HUES6 (cell line): ENCODE measurements at regions not wholly inside any gene's neighbourhood (a gene's known extent, or its start where the extent isn't known, plus 50 kb on each side); places are given as distances from the start of the nearest gene placed in this dataset.
"Not testable (repeated sequence)": the region's sequence is repeated elsewhere in the genome, so short reads cannot be mapped to it uniquely, and the experiment has no call there.

ENCODE experiments used
- H3K27ac ChIP-seq: 2 replicates; pipeline ENCODE4 v1.7.0; 2013; ENCODE audit warnings: low read depth, mild to moderate bottlenecking, low read length, inconsistent platforms
- H3K27me3 ChIP-seq: 2 replicates; pipeline ENCODE4 v1.6.1; 2013; ENCODE audit warnings: low read length; ENCODE audit not compliant: control insufficient read depth, insufficient read depth
- H3K36me3 ChIP-seq: 2 replicates; pipeline ENCODE4 v1.6.1; 2013; ENCODE audit warnings: low read length; ENCODE audit not compliant: control insufficient read depth, insufficient read depth
- H3K4me1 ChIP-seq: 2 replicates; pipeline ENCODE4 v1.6.1; 2013; ENCODE audit warnings: low read length; ENCODE audit not compliant: control insufficient read depth, insufficient read depth
- H3K4me3 ChIP-seq: 2 replicates; pipeline ENCODE4 v1.5.1; 2013; ENCODE audit warnings: low read depth, low read length
- H3K9ac ChIP-seq: one replicate; pipeline ENCODE4 v1.6.1; 2013; ENCODE audit warnings: mild to moderate bottlenecking, low read length
- H3K9me3 ChIP-seq: 2 replicates; pipeline ENCODE4 v1.6.1; 2013; ENCODE audit warnings: low read depth, low read length; ENCODE audit not compliant: control insufficient read depth, insufficient read depth

- Histone ChIP-seq H3K9me3 (peaks cover 4% of the 10 kb centered on the region), H3K36me3 (no peaks in the 10 kb centered on the region), H3K27ac (0 out of 2 replicates have a peak overlapping the region, but pooled peaks have one; percentile 7), H3K9ac (peak overlapping the region; percentile 49), H3K4me1 (peaks cover 8% of the 10 kb centered on the region), H3K27me3 (peaks cover 9% of the 10 kb centered on the region), H3K4me3 (peak overlapping the region; percentile 88)
Observed at GRCh38 chr9:71446473-71447411, 321.6 kb downstream of the CEMIP2 start.

- H3K36me3 ChIP-seq: no peaks in the 10 kb centered on the region
- H3K27ac ChIP-seq: no peak overlapping the region
- peak overlapping the region; percentile 88 for H3K4me3 ChIP-seq
- no peak overlapping the region for H3K9ac ChIP-seq
- H3K9me3 ChIP-seq: peaks cover 2% of the 10 kb centered on the region; the same call in 1 of the 2 replicates
- H3K27me3 ChIP-seq: peaks cover 9% of the 10 kb centered on the region
- H3K4me1 ChIP-seq: peaks cover 8% of the 10 kb centered on the region
Observed at GRCh38 chr9:71446106-71446472, 322.2 kb downstream of the CEMIP2 start.

GRCh38 chr9:71442937-71443336, 321.5 kb upstream of the TRPM3 start:
- peaks cover 9% of the 10 kb centered on the region for H3K27me3 ChIP-seq
- no peaks in the 10 kb centered on the region for H3K36me3 ChIP-seq
- H3K9me3 ChIP-seq: no peaks in the 10 kb centered on the region

GRCh38 chr9:71441266-71441665, 319.8 kb upstream of the TRPM3 start:
- H3K4me3 ChIP-seq: no peak overlapping the region
- H3K4me1 ChIP-seq: peaks cover 4% of the 10 kb centered on the region; the same call in 1 of the 2 replicates
- H3K27ac ChIP-seq: no peak overlapping the region
- peaks cover 9% of the 10 kb centered on the region for H3K27me3 ChIP-seq
- H3K9ac ChIP-seq: no peak overlapping the region
- no peaks in the 10 kb centered on the region for H3K9me3 ChIP-seq
- H3K36me3 ChIP-seq: no peaks in the 10 kb centered on the region

More at GRCh38 chr9:71442937-71443336, 321.5 kb upstream of the TRPM3 start:
- no peak overlapping the region for H3K27ac ChIP-seq
- H3K4me3 ChIP-seq: no peak overlapping the region
- peaks cover 8% of the 10 kb centered on the region for H3K4me1 ChIP-seq
- no peak overlapping the region for H3K9ac ChIP-seq

GRCh38 chr9:71431931-71432330, 310.5 kb upstream of the TRPM3 start:
- H3K9ac ChIP-seq: no peak overlapping the region
- no peaks in the 10 kb centered on the region for H3K27me3 ChIP-seq
- H3K4me1 ChIP-seq: no peaks in the 10 kb centered on the region
- no peaks in the 10 kb centered on the region for H3K36me3 ChIP-seq
- no peak overlapping the region for H3K27ac ChIP-seq
- H3K4me3 ChIP-seq: no peak overlapping the region
- no peaks in the 10 kb centered on the region for H3K9me3 ChIP-seq

GRCh38 chr9:71407341-71407740, 285.9 kb upstream of the TRPM3 start:
- H3K4me3 ChIP-seq, H3K36me3 ChIP-seq, H3K9ac ChIP-seq, H3K27me3 ChIP-seq, H3K4me1 ChIP-seq, H3K27ac ChIP-seq, H3K9me3 ChIP-seq: not testable (repeated sequence)

- no peaks in the 10 kb centered on the region for H3K36me3 ChIP-seq
- H3K4me3 ChIP-seq: no peak overlapping the region
- no peaks in the 10 kb centered on the region for H3K4me1 ChIP-seq
- no peak overlapping the region for H3K27ac ChIP-seq
- peaks cover 9% of the 10 kb centered on the region for H3K9me3 ChIP-seq
- no peaks in the 10 kb centered on the region for H3K27me3 ChIP-seq
- no peak overlapping the region for H3K9ac ChIP-seq
Observed at GRCh38 chr9:71403106-71403505, 281.7 kb upstream of the TRPM3 start.

GRCh38 chr9:71393005-71393404, 271.6 kb upstream of the TRPM3 start:
- no peak overlapping the region for H3K9ac ChIP-seq
- no peaks in the 10 kb centered on the region for H3K9me3 ChIP-seq
- no peak overlapping the region for H3K27ac ChIP-seq
- no peak overlapping the region for H3K4me3 ChIP-seq
- no peaks in the 10 kb centered on the region for H3K27me3 ChIP-seq
- H3K4me1 ChIP-seq: no peaks in the 10 kb centered on the region
- H3K36me3 ChIP-seq: no peaks in the 10 kb centered on the region

- Histone ChIP-seq H3K36me3 (no peaks in the 10 kb centered on the region), H3K4me1 (peaks cover 6% of the 10 kb centered on the region; the same call in 1 of the 2 replicates), H3K9me3 (no peaks in the 10 kb centered on the region), H3K27me3 (no peaks in the 10 kb centered on the region), H3K27ac (no peak overlapping the region), H3K9ac (no peak overlapping the region), H3K4me3 (no peak overlapping the region)
Observed at GRCh38 chr9:71384343-71384742, 262.9 kb upstream of the TRPM3 start.

GRCh38 chr9:71383308-71383940, 262.0 kb upstream of the TRPM3 start:
- Histone ChIP-seq H3K9me3 (no peaks in the 10 kb centered on the region), H3K36me3 (no peaks in the 10 kb centered on the region), H3K4me3 (no peak overlapping the region), H3K27me3 (no peaks in the 10 kb centered on the region), H3K27ac (no peak overlapping the region), H3K9ac (no peak overlapping the region), H3K4me1 (peaks cover 8% of the 10 kb centered on the region; the same call in 1 of the 2 replicates)

GRCh38 chr9:71368157-71368556, 246.7 kb upstream of the TRPM3 start:
- no peaks in the 10 kb centered on the region for H3K36me3 ChIP-seq
- H3K9ac ChIP-seq: no peak overlapping the region
- H3K4me1 ChIP-seq: peaks cover 11% of the 10 kb centered on the region
- H3K27me3 ChIP-seq: no peaks in the 10 kb centered on the region
- H3K9me3 ChIP-seq: no peaks in the 10 kb centered on the region
- no peak overlapping the region for H3K4me3 ChIP-seq
- no peak overlapping the region for H3K27ac ChIP-seq
